NCI-H510A treated with DMSO at 0.1 percent for 48 hours (cell line): ENCODE measurements at regions not wholly inside any gene's neighbourhood (a gene's known extent, or its start where the extent isn't known, plus 50 kb on each side); places are given as distances from the start of the nearest gene placed in this dataset.

Experiments used
- DNase-seq: peaks from one replicate; lab custom pipeline; 2025; lab: John Stamatoyannopoulos, UW

- no peak for DNase-seq
Observed at GRCh38 chr7:52705768-52706167, 329.7 kb upstream of the POM121L12 start.

GRCh38 chr7:52700349-52700748 lies 335.1 kb upstream of the POM121L12 start:
- DNase-seq, result no peak

- peak; percentile 52 for DNase-seq
Observed at GRCh38 chr7:52695973-52696595, 339.3 kb upstream of the POM121L12 start.

- no peak for DNase-seq
Observed at GRCh38 chr7:52691257-52691656, 344.2 kb upstream of the POM121L12 start.

- no peak for DNase-seq
Observed at GRCh38 chr7:52689912-52690311, 345.5 kb upstream of the POM121L12 start.

- DNase-seq, result no peak
Observed at GRCh38 chr7:52685333-52685732, 350.1 kb upstream of the POM121L12 start.

GRCh38 chr7:52684388-52684787 lies 351.0 kb upstream of the POM121L12 start:
- DNase-seq, result no peak

- DNase-seq, result no peak
Observed at GRCh38 chr7:52682993-52683392, 352.4 kb upstream of the POM121L12 start.

GRCh38 chr7:52670608-52671225 lies 364.7 kb upstream of the POM121L12 start:
- no peak for DNase-seq

GRCh38 chr7:52669031-52669430 lies 366.4 kb upstream of the POM121L12 start:
- no peak for DNase-seq

GRCh38 chr7:52668435-52668834 lies 367.0 kb upstream of the POM121L12 start:
- no peak for DNase-seq

- no peak for DNase-seq
Observed at GRCh38 chr7:52659178-52659577, 376.3 kb upstream of the POM121L12 start.

- no peak for DNase-seq
Observed at GRCh38 chr7:52656098-52656497, 379.3 kb upstream of the POM121L12 start.

GRCh38 chr7:52652621-52653020 lies 382.8 kb upstream of the POM121L12 start:
- DNase-seq, result no peak

- DNase-seq, result no peak
Observed at GRCh38 chr7:52648872-52649271, 386.6 kb upstream of the POM121L12 start.

GRCh38 chr7:52647046-52647445 lies 388.4 kb upstream of the POM121L12 start:
- DNase-seq, result no peak

GRCh38 chr7:52639981-52640380 lies 395.5 kb upstream of the POM121L12 start:
- no peak for DNase-seq

- DNase-seq, result no peak
Observed at GRCh38 chr7:52639126-52639525, 396.3 kb upstream of the POM121L12 start.

GRCh38 chr7:52635021-52635420 lies 400.4 kb upstream of the POM121L12 start:
- no peak for DNase-seq

GRCh38 chr7:52620849-52621248 lies 414.6 kb upstream of the POM121L12 start:
- DNase-seq, result no peak

GRCh38 chr7:52616552-52616951 lies 418.9 kb upstream of the POM121L12 start:
- DNase-seq, result no peak

GRCh38 chr7:52615021-52615695 lies 420.3 kb upstream of the POM121L12 start:
- no peak for DNase-seq

- no peak for DNase-seq
Observed at GRCh38 chr7:52609511-52609910, 425.9 kb upstream of the POM121L12 start.
